ENCODE measurements at regions not wholly inside any gene's neighbourhood (a gene's known extent, or its start where the extent isn't known, plus 50 kb on each side); places are given as distances from the start of the nearest gene placed in this dataset.

GRCh38 chr2:145290986-145291385 lies 771.1 kb upstream of the ZEB2 start:
- no peak for DNase-seq (ENCODE audit: low read depth in 1 of 2, low spot score in 1 of 2)
- TF ChIP-seq CTCF (IDR thresholded peaks at IDR 0.05; ENCODE audit: low read depth, low read length) = no peak
- H3K27ac ChIP-seq = no peak overlapping the region
- H3K4me3 ChIP-seq = no peak overlapping the region
- no peaks in the 10 kb centered on the region for H3K9me3 ChIP-seq (ENCODE audit: low read depth)
- no peaks in the 10 kb centered on the region for H3K27me3 ChIP-seq
- H3K36me3 ChIP-seq = no peaks in the 10 kb centered on the region
- H3K4me1 ChIP-seq (ENCODE audit: low read depth) = no peaks in the 10 kb centered on the region

- H3K4me3 ChIP-seq = no peak overlapping the region
- no peaks in the 10 kb centered on the region for H3K36me3 ChIP-seq
- H3K27ac ChIP-seq = no peak overlapping the region
- no peaks in the 10 kb centered on the region for H3K4me1 ChIP-seq (ENCODE audit: low read depth)
- no peak for TF ChIP-seq CTCF (IDR thresholded peaks at IDR 0.05; ENCODE audit: low read depth, low read length)
- no peaks in the 10 kb centered on the region for H3K27me3 ChIP-seq
- no peak for DNase-seq (ENCODE audit: low read depth in 1 of 2, low spot score in 1 of 2)
- H3K9me3 ChIP-seq (ENCODE audit: low read depth) = no peaks in the 10 kb centered on the region
Observed at GRCh38 chr2:145289946-145290345, 770.0 kb upstream of the ZEB2 start.

- no peak for DNase-seq (ENCODE audit: low read depth in 1 of 2, low spot score in 1 of 2)
- Histone ChIP-seq H3K36me3 (no peaks in the 10 kb centered on the region), H3K9me3 (ENCODE audit: low read depth) (no peaks in the 10 kb centered on the region), H3K27ac (no peak overlapping the region), H3K4me3 (no peak overlapping the region), H3K4me1 (ENCODE audit: low read depth) (no peaks in the 10 kb centered on the region), H3K27me3 (no peaks in the 10 kb centered on the region)
- TF ChIP-seq CTCF (IDR thresholded peaks at IDR 0.05; ENCODE audit: low read depth, low read length) = no peak
Observed at GRCh38 chr2:145288650-145289496, 769.0 kb upstream of the ZEB2 start.

- no peak for DNase-seq (ENCODE audit: low read depth in 1 of 2, low spot score in 1 of 2)
- Histone ChIP-seq H3K27me3 (no peaks in the 10 kb centered on the region), H3K36me3 (no peaks in the 10 kb centered on the region), H3K27ac (no peak overlapping the region), H3K4me3 (no peak overlapping the region), H3K9me3 (ENCODE audit: low read depth) (no peaks in the 10 kb centered on the region), H3K4me1 (ENCODE audit: low read depth) (no peaks in the 10 kb centered on the region)
- no peak for TF ChIP-seq CTCF (IDR thresholded peaks at IDR 0.05; ENCODE audit: low read depth, low read length)
Observed at GRCh38 chr2:145287736-145288135, 767.8 kb upstream of the ZEB2 start.

GRCh38 chr2:145286716-145287275 lies 766.9 kb upstream of the ZEB2 start:
- DNase-seq (ENCODE audit: low read depth in 1 of 2, low spot score in 1 of 2) = peak; percentile 2 to 38
- H3K27me3 ChIP-seq = no peaks in the 10 kb centered on the region
- TF ChIP-seq CTCF (IDR thresholded peaks at IDR 0.05; ENCODE audit: low read depth, low read length) = no peak
- H3K9me3 ChIP-seq (ENCODE audit: low read depth) = no peaks in the 10 kb centered on the region
- H3K4me3 ChIP-seq = no peak overlapping the region
- H3K36me3 ChIP-seq = no peaks in the 10 kb centered on the region
- no peak overlapping the region for H3K27ac ChIP-seq
- no peaks in the 10 kb centered on the region for H3K4me1 ChIP-seq (ENCODE audit: low read depth)
